ENCODE measurements at regions not wholly inside any gene's neighbourhood (a gene's known extent, or its start where the extent isn't known, plus 50 kb on each side); places are given as distances from the start of the nearest gene placed in this dataset.

- TF ChIP-seq CTCF (IDR thresholded peaks at IDR 0.05; ENCODE audit: control extremely low read depth in 1 of 3, insufficient read depth in 1 of 3, low read depth in 1 of 3, low read length in 3 of 3) (no peak), CEBPB (IDR thresholded peaks at IDR 0.05; ENCODE audit: low read depth, low read length) (no peak), CHD1 (IDR thresholded peaks at IDR 0.05; ENCODE audit: low read depth, low read length) (no peak), EP300 (IDR thresholded peaks at IDR 0.05; ENCODE audit: borderline replicate concordance in 1 of 2, low read depth in 2 of 2, low read length in 2 of 2) (no peak), YY1 (IDR thresholded peaks at IDR 0.05; ENCODE audit: low read depth, low read length) (no peak), FOSL1 (IDR thresholded peaks at IDR 0.05; ENCODE audit: insufficient read depth, low read depth, low read length) (no peak), EZH2 (IDR thresholded peaks at IDR 0.05; ENCODE audit: low read depth, low read length, severe bottlenecking) (no peak), POLR2AphosphoS5 (IDR thresholded peaks at IDR 0.05; ENCODE audit: low read depth, low read length) (no peak), TAF1 (IDR thresholded peaks at IDR 0.05; ENCODE audit: low read depth, low read length) (no peak), CHD2 (IDR thresholded peaks at IDR 0.05; ENCODE audit: low read length) (no peak), TEAD4 (IDR thresholded peaks at IDR 0.05; ENCODE audit: low read depth, low read length) (no peak), SAP30 (IDR thresholded peaks at IDR 0.05; ENCODE audit: insufficient read depth, insufficient replicate concordance, low read length) (no peak), POLR2A (IDR thresholded peaks at IDR 0.05; ENCODE audit: control extremely low read depth in 1 of 2, low read depth in 2 of 2, low read length in 2 of 2) (no peak), POU5F1 (IDR thresholded peaks at IDR 0.05; ENCODE audit: low read depth, low read length) (no peak)
These were observed 172.8 kb downstream of the ZIC5 start for GRCh38 chr13:99798756-99799155.

Data from H1 (cell line).